Fibroblast of mammary gland (primary cell): ENCODE measurements at regions not wholly inside any gene's neighbourhood (a gene's known extent, or its start where the extent isn't known, plus 50 kb on each side); places are given as distances from the start of the nearest gene placed in this dataset.

Experiments used
- DNase-seq: peaks from one replicate; pipeline ENCODE4 v3.0.0-alpha.2; 2010; ENCODE audit warnings: low read depth
- H3K4me3 ChIP-seq: 2 replicates; pipeline ENCODE4 v1.5.1; 2011; ENCODE audit warnings: low read depth, mild to moderate bottlenecking, low read length, moderate library complexity; ENCODE audit not compliant: control insufficient read depth
- CTCF ChIP-seq: conservative IDR thresholded peaks from 2 replicates; pipeline ENCODE4 v1.5.1; 2011; ENCODE audit warnings: low read depth, low read length, inconsistent platforms; ENCODE audit not compliant: control insufficient read depth, insufficient read depth

- no peak for TF ChIP-seq CTCF
- DNase-seq = no peak
- H3K4me3 ChIP-seq = no peak overlapping the region
Observed at GRCh38 chr3:73120710-73121109, 59.3 kb downstream of the EBLN2 start.

GRCh38 chr3:73121669-73122331 is 60.3 kb downstream of the EBLN2 start:
- TF ChIP-seq CTCF = no peak
- no peak for DNase-seq
- no peak overlapping the region for H3K4me3 ChIP-seq

GRCh38 chr3:73134034-73134433 is 72.6 kb downstream of the EBLN2 start:
- no peak for DNase-seq
- no peak for TF ChIP-seq CTCF
- no peak overlapping the region for H3K4me3 ChIP-seq

GRCh38 chr3:73136941-73137340 is 75.5 kb downstream of the EBLN2 start:
- no peak for TF ChIP-seq CTCF
- no peak overlapping the region for H3K4me3 ChIP-seq
- DNase-seq = no peak

- DNase-seq = no peak
- TF ChIP-seq CTCF = no peak
- H3K4me3 ChIP-seq = no peak overlapping the region
Observed at GRCh38 chr3:73137736-73138403, 76.4 kb downstream of the EBLN2 start.

GRCh38 chr3:73140772-73141442 is 79.4 kb downstream of the EBLN2 start:
- no peak overlapping the region for H3K4me3 ChIP-seq
- no peak for TF ChIP-seq CTCF
- peak; percentile 2 for DNase-seq

GRCh38 chr3:73141525-73141924 is 80.1 kb downstream of the EBLN2 start:
- DNase-seq = peak; percentile 63
- no peak for TF ChIP-seq CTCF

More at GRCh38 chr3:73141525-73141924, 80.1 kb downstream of the EBLN2 start:
- no peak overlapping the region for H3K4me3 ChIP-seq
